Fibroblast of lung (primary cell): ENCODE measurements at regions not wholly inside any gene's neighbourhood (a gene's known extent, or its start where the extent isn't known, plus 50 kb on each side); places are given as distances from the start of the nearest gene placed in this dataset.

Experiments
- CTCF ChIP-seq, 2 donors: IDR thresholded peaks in 1 of 2; conservative IDR thresholded peaks in 1 of 2; 1 replicate in 1 of 2; 2 replicates in 1 of 2; pipeline ENCODE4 v1.5.1; 2011 to 2012; ENCODE audit warnings: low read length in 2 of 2, control low read depth in 1 of 2, inconsistent platforms in 1 of 2, low read depth in 1 of 2, mild to moderate bottlenecking in 1 of 2
- EZH2 ChIP-seq: IDR thresholded peaks from 2 replicates; pipeline ENCODE4 v1.5.1; 2012; ENCODE audit warnings: low read length, control low read depth, mild to moderate bottlenecking; ENCODE audit errors: missing control alignments

DNA sequence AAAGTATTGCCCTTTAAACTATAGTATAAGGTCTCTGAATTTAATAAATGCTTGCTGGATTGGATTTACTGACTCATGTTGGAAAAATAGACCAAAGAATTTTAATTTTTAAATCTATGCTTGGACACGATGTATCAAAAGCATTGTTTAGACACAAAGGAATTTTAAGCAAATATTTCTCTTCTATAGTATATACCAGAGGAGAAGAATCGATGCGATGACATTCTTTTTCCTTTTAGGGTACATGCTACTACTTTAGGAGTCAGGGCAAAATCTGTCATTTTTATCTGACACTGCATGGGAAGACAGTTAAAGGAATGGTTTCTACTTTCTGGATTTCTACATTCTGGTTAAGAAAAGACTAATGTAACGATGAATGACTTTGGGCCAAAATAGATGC lies 339.9 kb downstream of the BMPER start:
- TF ChIP-seq EZH2 (no peak), CTCF (conservative IDR thresholded peaks at IDR 0.05 in 1 of 2, IDR thresholded peaks at IDR 0.05 in 1 of 2; ENCODE audit: low read depth in 1 of 2, low read length in 2 of 2) (no peak)
